AG20443 (cell line): ENCODE measurements at regions not wholly inside any gene's neighbourhood (a gene's known extent, or its start where the extent isn't known, plus 50 kb on each side); places are given as distances from the start of the nearest gene placed in this dataset.
A peak's percentile ranks its signal among the peaks of the same experiment; 100 is the strongest.

Experiments
- DNase-seq: peaks from one replicate; pipeline ENCODE4 v3.0.0; 2012; ENCODE audit warnings: low spot score, mixed read lengths

DNA sequence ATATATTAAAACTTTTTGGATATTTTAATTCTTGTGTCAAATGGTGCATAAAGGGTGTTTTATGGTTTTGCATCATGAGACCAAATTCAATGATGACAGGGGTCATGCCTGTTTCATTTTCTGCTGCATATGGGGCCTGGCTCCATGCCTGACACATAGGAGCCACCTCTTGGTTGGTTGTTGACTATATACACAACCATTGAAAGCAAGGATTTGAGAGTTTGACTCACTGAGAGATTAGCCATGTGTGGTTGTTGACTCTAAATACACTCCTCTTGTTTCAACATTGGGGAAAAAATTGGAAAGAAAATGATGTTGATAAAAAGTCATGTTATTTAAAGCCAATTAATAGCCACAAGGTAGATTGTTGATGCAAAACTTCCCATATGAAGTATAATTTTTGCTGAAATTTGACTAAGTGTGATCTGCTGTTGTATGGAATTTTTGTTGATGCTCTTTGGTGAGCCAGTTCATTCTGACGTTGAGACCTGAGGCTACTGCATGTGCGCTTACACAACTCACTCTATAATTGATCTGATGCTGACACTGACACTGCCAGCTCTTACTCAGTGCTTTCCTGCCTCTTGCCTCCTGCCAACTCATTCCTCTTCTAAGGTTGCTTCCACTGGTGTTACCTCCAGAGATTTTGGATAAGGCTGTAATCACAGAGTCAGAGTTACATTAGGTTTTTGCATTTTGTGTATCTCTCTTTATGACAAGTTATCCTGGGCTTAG is 446.2 kb upstream of the SLC14A2 start:
- DNase-seq, result peak; percentile 43

GRCh38 chr18:45169610-45170009 is 445.7 kb upstream of the SLC14A2 start:
- peak; percentile 68 for DNase-seq

DNA sequence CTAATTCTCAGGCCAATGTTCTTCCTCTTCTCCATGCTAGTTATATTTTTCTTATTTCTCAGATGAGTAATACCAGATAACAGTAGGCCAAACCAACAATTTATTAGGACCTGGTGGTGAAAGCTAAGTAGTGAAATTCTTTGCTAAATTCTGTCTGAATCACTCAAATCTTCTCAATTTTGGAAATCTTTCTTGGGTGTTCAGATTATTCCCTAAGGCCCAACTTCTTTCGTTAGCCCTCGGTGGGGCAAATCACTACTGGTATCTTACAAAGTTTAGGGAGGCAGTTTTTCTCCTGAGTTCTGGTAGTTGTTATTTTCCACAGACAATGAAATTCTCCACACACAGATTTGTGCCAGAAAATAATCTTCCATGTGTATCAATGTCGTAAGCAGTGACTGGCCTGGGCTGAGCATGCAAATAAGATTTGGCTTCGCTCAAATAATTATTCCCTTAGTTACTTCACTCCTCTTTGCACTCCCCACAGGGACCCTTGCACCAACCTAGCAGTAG is 443.5 kb upstream of the SLC14A2 start:
- peak; percentile 44 for DNase-seq

DNA sequence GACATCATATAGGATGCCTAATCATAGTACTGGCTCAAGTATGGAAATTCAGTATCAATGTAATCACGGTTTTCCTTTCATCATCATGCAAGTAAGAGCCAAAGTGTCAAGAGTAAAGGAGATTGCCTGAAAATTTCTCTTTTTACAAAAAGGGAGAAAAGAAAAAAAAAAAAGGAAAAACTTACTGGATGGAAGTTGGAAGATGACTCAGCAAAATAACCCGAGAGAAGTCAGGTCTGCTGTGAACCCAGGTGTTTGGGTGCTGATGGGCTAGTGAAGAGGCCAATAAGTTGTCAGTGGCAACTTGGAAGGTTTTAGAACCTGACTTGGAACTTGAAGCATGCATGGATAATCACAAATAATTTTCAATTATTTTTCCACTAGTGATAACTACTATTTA is 441.9 kb upstream of the SLC14A2 start:
- no peak for DNase-seq

DNA sequence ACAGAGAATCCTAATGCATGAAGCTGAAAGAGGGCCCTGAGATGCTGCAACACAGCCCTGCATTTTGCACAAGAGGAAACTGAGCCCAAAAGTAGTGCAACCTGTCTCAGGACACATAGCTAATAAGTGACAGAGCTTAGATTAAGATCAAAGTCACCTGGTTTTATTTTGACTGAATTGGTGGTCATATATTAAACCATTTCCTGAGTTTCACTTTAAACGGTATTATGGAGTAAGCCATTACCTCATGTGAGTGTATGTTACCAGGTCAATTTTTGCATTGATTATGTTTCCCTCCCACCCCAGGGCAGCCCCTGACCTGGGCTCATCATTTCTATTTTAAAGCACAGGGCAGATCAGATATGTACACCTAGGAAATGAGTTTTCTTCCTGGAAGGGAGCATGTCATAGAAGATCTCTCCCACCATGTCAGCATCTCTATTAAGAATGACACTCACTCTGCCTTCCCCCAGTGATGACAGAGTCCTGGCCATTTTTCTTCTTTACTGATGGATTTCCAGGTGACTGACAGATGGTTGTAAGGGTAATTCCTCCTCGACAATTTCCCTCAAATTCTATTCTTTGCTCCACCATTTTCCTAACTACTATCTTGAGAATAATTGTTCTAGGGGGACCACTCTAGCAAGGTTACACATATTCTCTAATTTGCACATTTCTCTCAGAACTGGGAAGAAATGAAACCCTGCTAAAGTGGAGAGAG is 441.3 kb upstream of the SLC14A2 start:
- no peak for DNase-seq

DNA sequence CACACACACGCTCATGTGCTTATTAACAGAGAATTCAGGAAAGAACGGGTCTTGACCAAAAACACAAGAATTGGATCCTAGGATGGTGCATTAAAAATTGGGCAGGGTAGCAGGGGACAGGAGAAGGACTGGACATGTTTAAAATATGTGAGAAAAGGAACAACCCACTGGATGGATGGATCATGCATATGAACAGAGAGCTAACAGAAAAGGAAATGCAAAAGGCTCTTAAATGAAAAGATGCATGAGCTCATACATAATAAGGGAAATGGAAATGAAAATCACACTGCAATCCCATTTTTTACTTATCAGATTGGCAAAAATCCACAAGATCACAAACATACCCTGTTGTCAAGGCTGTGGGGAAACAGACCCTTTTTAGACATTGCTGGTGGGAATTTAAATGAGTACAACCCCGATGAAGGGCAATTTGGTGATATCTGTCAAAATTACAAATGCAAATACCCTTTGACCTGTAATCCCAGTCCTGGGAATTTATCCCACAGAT is 440.6 kb upstream of the SLC14A2 start:
- DNase-seq, result no peak

DNA sequence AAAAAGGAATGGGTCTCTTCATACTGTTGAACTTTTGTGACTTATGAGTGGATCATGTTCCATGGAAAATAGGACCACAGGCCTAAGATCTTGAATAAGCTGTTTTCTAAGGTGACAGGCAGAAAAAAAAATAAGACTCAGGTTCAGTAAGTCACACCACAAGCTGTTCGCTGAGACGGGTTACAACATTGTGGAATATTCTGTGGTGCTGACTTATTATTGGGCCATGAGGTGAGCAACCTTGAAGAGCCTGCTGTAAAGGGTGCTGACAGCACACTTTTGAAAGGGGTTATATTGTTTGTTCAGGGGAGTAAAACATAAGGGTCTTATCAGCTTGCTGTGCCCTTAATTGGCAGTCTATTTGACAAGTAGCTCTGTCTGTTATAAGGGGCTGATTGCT is 439.8 kb upstream of the SLC14A2 start:
- no peak for DNase-seq

DNA sequence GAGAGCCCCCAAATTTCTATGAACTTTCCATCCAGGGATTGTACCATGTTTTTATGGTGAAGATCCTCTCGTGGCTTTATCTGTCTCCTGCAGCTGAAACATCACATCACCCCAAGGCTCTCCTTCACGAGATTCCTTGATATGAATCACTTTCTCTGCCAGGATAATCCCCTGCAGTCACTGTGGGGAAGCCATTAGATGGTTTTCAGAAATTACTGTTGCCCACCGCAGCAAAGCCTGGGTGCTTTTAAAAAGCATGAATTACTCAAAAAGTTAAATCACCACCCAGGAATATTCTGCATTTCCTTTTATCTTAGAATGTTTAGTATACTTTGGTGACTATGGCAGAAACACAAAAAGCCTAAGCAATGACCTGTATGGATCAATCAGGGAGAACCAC is 428.4 kb upstream of the SLC14A2 start:
- no peak for DNase-seq

DNA sequence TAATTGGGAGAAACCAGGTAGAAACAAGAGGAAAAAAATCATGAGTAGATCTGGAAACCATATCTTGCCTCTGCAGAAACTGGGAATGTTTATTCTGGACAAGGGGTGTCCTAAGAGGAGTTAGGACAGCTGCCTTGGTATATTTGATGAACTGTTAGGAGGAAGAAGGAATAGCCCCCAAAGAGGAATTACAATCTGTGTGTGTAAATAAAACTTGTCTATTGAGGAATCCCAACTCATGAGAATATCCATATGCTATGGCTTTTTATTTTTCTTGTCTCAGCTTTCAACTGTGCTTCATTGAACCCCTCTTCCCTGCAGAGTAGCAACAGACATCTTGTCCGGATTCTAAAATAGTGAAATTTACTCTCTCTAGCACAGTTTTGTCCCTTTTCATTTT is 423.5 kb upstream of the SLC14A2 start:
- DNase-seq, result no peak

- DNase-seq, result no peak
Measured at GRCh38 chr18:45197526-45197970, 417.7 kb upstream of the SLC14A2 start.

GRCh38 chr18:45198526-45198925 is 416.8 kb upstream of the SLC14A2 start:
- no peak for DNase-seq

DNA sequence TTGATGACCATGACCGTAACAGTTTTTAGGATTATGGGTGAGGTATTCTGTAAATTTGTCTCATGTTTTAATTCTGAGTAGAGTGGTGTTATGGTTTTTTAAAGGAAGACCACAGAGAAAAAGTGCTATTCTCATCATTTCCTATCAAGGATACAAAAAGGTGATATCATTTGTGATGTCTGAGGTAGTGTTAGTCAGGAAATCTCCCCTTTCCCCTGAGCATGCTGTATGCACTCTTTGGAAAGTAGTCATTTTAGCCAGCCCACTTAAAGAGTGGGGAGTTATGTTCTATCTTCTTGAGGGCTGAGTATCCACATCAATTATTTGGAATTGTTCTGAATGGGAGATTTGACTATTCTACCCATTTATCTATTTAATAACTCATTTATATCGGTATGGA is 414.2 kb upstream of the SLC14A2 start:
- no peak for DNase-seq

DNA sequence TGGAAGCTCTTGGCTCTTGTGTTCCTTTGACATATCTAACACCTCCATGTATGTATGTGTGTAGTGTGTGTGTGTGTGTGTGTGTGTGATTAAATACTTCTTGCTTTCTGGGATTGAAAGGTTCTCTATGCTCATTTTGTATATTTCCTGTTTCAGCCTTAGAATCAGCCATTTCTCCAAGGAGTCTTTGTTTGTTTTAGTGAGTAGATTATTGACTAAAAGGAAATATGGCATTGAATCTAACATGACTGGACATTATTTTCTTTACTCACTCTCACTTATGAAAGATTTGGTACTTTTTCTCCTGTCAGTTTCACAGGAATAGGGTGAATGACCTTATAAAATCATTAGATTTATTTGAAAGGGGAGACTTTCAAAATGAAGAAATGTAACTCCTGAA is 413.8 kb upstream of the SLC14A2 start:
- no peak for DNase-seq

GRCh38 chr18:45202061-45202460 is 413.2 kb upstream of the SLC14A2 start:
- no peak for DNase-seq

- no peak for DNase-seq
Measured at GRCh38 chr18:45203677-45204076, 411.6 kb upstream of the SLC14A2 start.

DNA sequence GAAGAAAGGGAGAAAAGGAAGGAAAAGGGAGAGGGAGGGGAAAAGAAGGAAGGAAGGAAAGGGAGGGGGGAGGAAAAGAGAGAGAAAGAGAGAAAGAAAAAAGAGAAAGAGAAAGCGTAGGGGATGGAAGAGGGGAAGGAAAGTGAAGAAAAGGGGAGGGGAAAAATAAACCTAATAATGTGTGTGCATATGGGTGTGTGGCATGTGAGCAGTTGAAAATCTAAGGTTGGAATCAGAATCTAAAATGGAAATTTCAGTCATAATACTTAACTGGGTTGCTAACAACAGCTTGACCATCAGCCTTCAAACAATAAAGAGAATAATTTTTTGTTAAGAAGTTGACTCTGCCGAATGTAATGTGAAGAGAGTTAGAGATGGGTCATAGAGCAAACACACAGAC is 407.9 kb upstream of the SLC14A2 start:
- DNase-seq, result no peak

DNA sequence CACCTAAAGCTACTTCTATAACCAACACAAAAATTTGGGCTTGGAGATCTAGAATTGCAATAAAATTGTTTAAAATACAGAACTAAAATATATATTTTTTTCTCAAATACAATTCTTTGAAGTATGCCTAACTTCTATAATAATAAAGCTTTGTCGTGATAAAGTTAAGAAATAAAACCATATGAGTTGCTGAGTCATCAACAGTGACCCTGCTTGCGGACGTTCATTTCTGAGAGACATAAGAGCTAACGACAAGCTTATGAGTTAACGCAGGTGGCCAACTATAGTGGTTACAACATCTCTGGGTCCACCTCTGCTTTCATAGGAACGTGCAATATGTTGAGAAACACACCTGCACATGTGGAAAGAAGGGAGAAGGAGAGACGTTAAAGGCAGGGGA is 407.1 kb upstream of the SLC14A2 start:
- no peak for DNase-seq

DNA sequence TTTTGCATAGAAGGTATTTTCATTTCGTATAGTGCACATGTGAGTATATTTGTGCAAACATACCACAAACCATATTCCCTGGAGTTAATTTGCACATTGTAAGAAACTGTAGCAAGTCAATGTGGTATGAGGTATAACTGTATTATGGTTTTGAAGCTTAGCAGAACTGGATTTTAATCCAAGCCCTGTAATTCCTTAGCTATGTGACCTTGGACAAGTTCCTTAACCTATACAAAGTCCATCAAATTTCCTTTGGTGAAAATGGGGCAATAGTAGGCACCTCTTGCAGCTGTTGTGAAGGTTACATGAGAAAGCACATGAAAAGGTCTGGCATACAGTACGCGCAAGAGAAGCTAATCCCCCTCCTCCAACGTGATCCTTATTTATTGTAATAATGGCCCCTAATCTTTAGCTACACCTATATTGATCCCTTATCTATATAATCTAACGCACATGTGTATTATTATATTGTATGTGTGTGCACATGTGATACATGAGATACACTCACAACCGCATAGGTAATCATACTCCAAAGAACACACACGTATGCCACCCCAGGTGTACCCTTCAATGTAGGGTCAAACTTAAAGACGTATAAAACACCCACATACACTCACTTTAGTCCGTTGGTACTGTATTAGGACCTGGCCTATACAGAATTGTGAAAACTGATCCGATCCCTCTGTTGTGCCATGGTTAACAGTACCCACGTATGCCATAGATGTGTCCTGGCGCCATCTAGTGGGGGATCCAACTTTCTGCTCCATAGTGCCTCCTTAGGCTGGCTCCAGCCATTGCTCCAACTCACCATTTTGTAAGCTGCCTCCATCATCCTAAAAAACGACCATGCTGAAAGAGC is 402.9 kb upstream of the SLC14A2 start:
- DNase-seq, result peak; percentile 65

DNA sequence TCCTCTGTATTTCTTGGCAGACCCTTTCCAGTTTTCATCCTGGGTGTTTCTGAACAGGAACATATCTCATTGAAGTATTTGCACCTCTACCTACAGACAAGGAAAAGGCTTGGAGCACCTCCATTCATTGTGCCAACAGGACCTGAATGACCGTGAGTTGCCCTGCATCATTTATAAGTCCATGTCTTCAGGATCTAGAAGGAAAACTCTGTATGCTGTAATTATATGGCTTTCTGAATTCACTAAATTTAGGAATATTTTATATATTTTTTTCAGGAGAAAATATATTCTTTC is 402.3 kb upstream of the SLC14A2 start:
- no peak for DNase-seq

DNA sequence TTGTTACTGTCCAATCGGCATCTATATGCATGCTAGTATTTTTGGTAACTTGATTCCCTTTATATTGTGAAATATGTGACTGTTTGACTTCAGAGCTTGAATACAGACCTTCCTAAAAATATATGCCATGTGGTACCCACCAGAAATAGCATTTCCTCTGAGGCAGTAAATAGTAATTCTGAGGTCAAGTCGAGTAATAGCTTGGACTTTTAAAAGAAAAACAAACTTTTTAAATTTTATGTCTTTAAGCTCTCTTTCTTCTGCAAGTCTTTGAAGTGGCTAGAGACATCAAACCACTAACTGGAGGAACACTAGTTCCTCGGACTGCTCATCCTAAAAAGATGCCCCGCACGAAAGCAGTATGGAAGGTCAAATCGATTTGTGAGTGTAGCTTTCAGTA is 396.8 kb upstream of the SLC14A2 start:
- no peak for DNase-seq

GRCh38 chr18:45221363-45221762 is 393.9 kb upstream of the SLC14A2 start:
- DNase-seq, result peak; percentile 87

GRCh38 chr18:45222180-45222579 is 393.1 kb upstream of the SLC14A2 start:
- DNase-seq, result no peak
